ENCODE measurements at regions not wholly inside any gene's neighbourhood (a gene's known extent, or its start where the extent isn't known, plus 50 kb on each side); places are given as distances from the start of the nearest gene placed in this dataset.

GRCh38 chr12:84135586-84136279 is 776.9 kb downstream of the SLC6A15 start:
- no peak for TF ChIP-seq EZH2 (IDR thresholded peaks at IDR 0.05)
- no peak for TF ChIP-seq POLR2AphosphoS5 (IDR thresholded peaks at IDR 0.05; ENCODE audit: borderline replicate concordance, low read depth, low read length)
